HG02840 (cell line): ENCODE measurements at regions not wholly inside any gene's neighbourhood (a gene's known extent, or its start where the extent isn't known, plus 50 kb on each side); places are given as distances from the start of the nearest gene placed in this dataset.

Experiments used
- ATAC-seq: cut with Tn5 transposase; IDR thresholded peaks from one replicate; pipeline ENCODE4 v1.9.1; 2021; ENCODE audit warnings: mild to moderate bottlenecking, moderate library complexity, moderate number of reproducible peaks; ENCODE audit not compliant: unreplicated experiment, low FRiP score

- no peak for ATAC-seq
These were observed 459.8 kb downstream of the IPMK start for GRCh38 chr10:57807906-57808305.

GRCh38 chr10:57806675-57807074, 461.0 kb downstream of the IPMK start:
- ATAC-seq, result no peak

- ATAC-seq, result no peak
These were observed 468.1 kb downstream of the IPMK start for GRCh38 chr10:57799625-57800024.

GRCh38 chr10:57798830-57799229, 468.9 kb downstream of the IPMK start:
- ATAC-seq, result no peak

- no peak for ATAC-seq
These were observed 476.1 kb downstream of the IPMK start for GRCh38 chr10:57791546-57791945.

GRCh38 chr10:57790703-57791102, 477.0 kb downstream of the IPMK start:
- ATAC-seq, result no peak

- no peak for ATAC-seq
These were observed 479.6 kb downstream of the IPMK start for GRCh38 chr10:57788117-57788516.

- ATAC-seq, result no peak
These were observed 480.6 kb downstream of the IPMK start for GRCh38 chr10:57786850-57787750.

- ATAC-seq, result no peak
These were observed 481.4 kb downstream of the IPMK start for GRCh38 chr10:57786331-57786730.

GRCh38 chr10:57785546-57785945, 482.1 kb downstream of the IPMK start:
- no peak for ATAC-seq

GRCh38 chr10:57785068-57785467, 482.6 kb downstream of the IPMK start:
- no peak for ATAC-seq

GRCh38 chr10:57776688-57777432, 490.8 kb downstream of the IPMK start:
- ATAC-seq, result no peak

- ATAC-seq, result no peak
These were observed 492.4 kb downstream of the IPMK start for GRCh38 chr10:57775250-57775649.

GRCh38 chr10:57769298-57769697, 498.4 kb downstream of the IPMK start:
- no peak for ATAC-seq

- ATAC-seq, result no peak
These were observed 507.9 kb downstream of the IPMK start for GRCh38 chr10:57759777-57760176.

GRCh38 chr10:57754803-57755202, 512.9 kb downstream of the IPMK start:
- ATAC-seq, result no peak

- ATAC-seq, result no peak
These were observed 524.0 kb downstream of the IPMK start for GRCh38 chr10:57743711-57744110.

- ATAC-seq, result no peak
These were observed 525.9 kb downstream of the IPMK start for GRCh38 chr10:57741751-57742150.

- no peak for ATAC-seq
These were observed 544.4 kb downstream of the IPMK start for GRCh38 chr10:57723305-57723704.

- ATAC-seq, result no peak
These were observed 550.8 kb downstream of the IPMK start for GRCh38 chr10:57716884-57717283.

GRCh38 chr10:57715233-57715632, 552.5 kb downstream of the IPMK start:
- no peak for ATAC-seq

GRCh38 chr10:57707300-57707658, 560.4 kb downstream of the IPMK start:
- no peak for ATAC-seq
